Lung (tissue), 11 donors: ENCODE measurements at regions not wholly inside any gene's neighbourhood (a gene's known extent, or its start where the extent isn't known, plus 50 kb on each side); places are given as distances from the start of the nearest gene placed in this dataset.

ENCODE experiments used
- ATAC-seq: fragments of 200-7000 bp; cut with Tn5 transposase; one replicate; pipeline ENCODE4 v1.9.1; 2020; ENCODE audit warnings: moderate number of reproducible peaks; ENCODE audit not compliant: insufficient read depth, low FRiP score
- DNase-seq, 3 donors: peaks; one replicate each; pipeline ENCODE4 v3.0.0-alpha.2; 2013 to 2017
- H3K27ac ChIP-seq, 2 donors: one replicate each; pipeline ENCODE4 v1.5.1; 2013; ENCODE audit warnings: mild to moderate bottlenecking in 2 of 2, moderate library complexity in 2 of 2, control low read depth in 1 of 2, inconsistent platforms in 1 of 2, low read depth in 1 of 2, low read length in 1 of 2
- H3K27me3 ChIP-seq, 3 donors: one replicate each; pipeline ENCODE4 v1.5.1; 2013; ENCODE audit warnings: low read length in 2 of 3; ENCODE audit not compliant: control insufficient read depth in 3 of 3, insufficient read depth in 3 of 3
- H3K36me3 ChIP-seq, 4 donors: one replicate each; pipeline ENCODE4 v1.5.1; 2013; ENCODE audit warnings: low read length in 4 of 4, mild to moderate bottlenecking in 1 of 4, moderate library complexity in 1 of 4; ENCODE audit not compliant: control insufficient read depth in 4 of 4, insufficient read depth in 4 of 4
- H3K4me1 ChIP-seq, 5 donors: one replicate each; pipeline ENCODE4 v1.5.1; 2013; ENCODE audit warnings: low read length in 5 of 5, mild to moderate bottlenecking in 2 of 5, moderate library complexity in 1 of 5; ENCODE audit not compliant: control insufficient read depth in 5 of 5, insufficient read depth in 5 of 5
- H3K4me3 ChIP-seq: one replicate; pipeline ENCODE4 v1.5.1; 2013; ENCODE audit warnings: mild to moderate bottlenecking, control low read depth, moderate library complexity
- H3K9ac ChIP-seq, 2 donors: one replicate each; pipeline ENCODE4 v1.5.1; 2013; ENCODE audit warnings: low read length in 2 of 2, control low read depth in 1 of 2; ENCODE audit not compliant: insufficient read depth in 1 of 2
- H3K9me3 ChIP-seq, 4 donors: one replicate each; pipeline ENCODE4 v1.5.1; 2013; ENCODE audit warnings: low read length in 3 of 4, mild to moderate bottlenecking in 1 of 4, moderate library complexity in 1 of 4; ENCODE audit not compliant: control insufficient read depth in 4 of 4, insufficient read depth in 3 of 4
- CTCF ChIP-seq: IDR thresholded peaks from 2 replicates; pipeline ENCODE4 v1.5.1; 2012; ENCODE audit warnings: mild to moderate bottlenecking; ENCODE audit errors: control extremely low read depth, extremely low read depth
- WGBS, 2 donors: extraction: QIAGEN DNeasy Blood & Tissue Kit; methylation state at CpG; one replicate each; pipeline ENCODE4 v1.1.7; 2013; 5-methylcytosine and 5-hydroxymethylcytosine counted together
- donor health status: control.
- donor health status: control.
- donor health status: Bipolar disorder and iron deficiency.
- donor health status: healthy.
- donor health status: DM: yes; HTN: yes; CAD: no.

GRCh38 chr4:18593297-18594002 lies 571.9 kb upstream of the LCORL start:
- peaks cover 0 to 5% (median 0%) of the 10 kb centered on the region in 5 donors for H3K4me1 ChIP-seq
- H3K9ac ChIP-seq, result peak overlapping the region in 1 of 2 donors; percentile 44
- H3K4me3 ChIP-seq, result no peak overlapping the region
- DNase-seq, result peak; percentile 81 to 96 (median 93)
- H3K27ac ChIP-seq, result no peak overlapping the region
- 5 to 7% methylated on average over 12 of the region's 12 CpGs for WGBS, 2 donors
- TF ChIP-seq CTCF, result peak; percentile 73
- no peaks in the 10 kb centered on the region for H3K27me3 ChIP-seq
- no peak for ATAC-seq
- H3K9me3 ChIP-seq, result no peaks in the 10 kb centered on the region
- H3K36me3 ChIP-seq, result no peaks in the 10 kb centered on the region

- H3K4me1 ChIP-seq, result no peaks in the 10 kb centered on the region
- no peaks in the 10 kb centered on the region for H3K36me3 ChIP-seq
- 46 to 71% methylated on average over 1 of the region's 1 CpG for WGBS, 2 donors
- DNase-seq (no peak), ATAC-seq (no peak)
- H3K9me3 ChIP-seq, result no peaks in the 10 kb centered on the region
- no peak overlapping the region for H3K9ac ChIP-seq
- no peak overlapping the region for H3K27ac ChIP-seq
- no peak for TF ChIP-seq CTCF
- H3K4me3 ChIP-seq, result no peak overlapping the region
- peaks cover 0 to 3% (median 0%) of the 10 kb centered on the region in 3 donors for H3K27me3 ChIP-seq
Observed at GRCh38 chr4:18582841-18583240, 561.3 kb upstream of the LCORL start.

GRCh38 chr4:18578307-18578706 lies 556.8 kb upstream of the LCORL start:
- no peak for DNase-seq
- WGBS, 2 donors, result 74 to 78% methylated on average over 4 of the region's 4 CpGs
- no peaks in the 10 kb centered on the region for H3K36me3 ChIP-seq
- H3K27ac ChIP-seq, result no peak overlapping the region
- H3K9me3 ChIP-seq, result no peaks in the 10 kb centered on the region
- ATAC-seq, result no peak
- H3K27me3 ChIP-seq, result no peaks in the 10 kb centered on the region
- TF ChIP-seq CTCF, result no peak
- H3K9ac ChIP-seq, result no peak overlapping the region
- no peaks in the 10 kb centered on the region for H3K4me1 ChIP-seq
- no peak overlapping the region for H3K4me3 ChIP-seq

GRCh38 chr4:18572481-18572880 lies 550.9 kb upstream of the LCORL start:
- no peak for ATAC-seq
- Histone ChIP-seq H3K4me3 (no peak overlapping the region), H3K36me3 (no peaks in the 10 kb centered on the region), H3K27me3 (no peaks in the 10 kb centered on the region), H3K27ac (no peak overlapping the region), H3K9ac (no peak overlapping the region), H3K4me1 (no peaks in the 10 kb centered on the region), H3K9me3 (no peaks in the 10 kb centered on the region)
- TF ChIP-seq CTCF, result no peak
- no peak for DNase-seq
- WGBS, 2 donors, result 60 to 69% methylated on average over 1 of the region's 1 CpG
